ENCODE measurements at regions not wholly inside any gene's neighbourhood (a gene's known extent, or its start where the extent isn't known, plus 50 kb on each side); places are given as distances from the start of the nearest gene placed in this dataset.

DNA sequence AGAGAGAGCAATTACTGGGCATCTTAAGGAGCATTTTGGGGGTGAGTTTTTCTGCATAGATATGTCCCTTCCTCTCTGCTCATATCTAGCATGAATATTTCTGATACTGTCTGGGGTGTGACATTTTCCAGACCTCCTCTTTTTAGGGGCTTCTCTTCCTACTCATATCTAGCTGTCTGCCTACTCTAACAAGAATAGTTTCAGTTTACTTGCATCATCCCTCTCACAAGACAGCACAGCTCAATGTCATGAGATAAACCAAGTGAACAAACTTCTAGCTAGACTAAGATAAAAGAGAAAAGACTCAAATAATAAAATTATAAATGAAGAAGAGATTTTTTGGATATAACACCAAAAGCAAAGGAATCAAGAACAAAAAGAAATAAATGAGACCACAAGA, 419.5 kb upstream of the SORCS1 start:
- TF ChIP-seq, protein P1, sequence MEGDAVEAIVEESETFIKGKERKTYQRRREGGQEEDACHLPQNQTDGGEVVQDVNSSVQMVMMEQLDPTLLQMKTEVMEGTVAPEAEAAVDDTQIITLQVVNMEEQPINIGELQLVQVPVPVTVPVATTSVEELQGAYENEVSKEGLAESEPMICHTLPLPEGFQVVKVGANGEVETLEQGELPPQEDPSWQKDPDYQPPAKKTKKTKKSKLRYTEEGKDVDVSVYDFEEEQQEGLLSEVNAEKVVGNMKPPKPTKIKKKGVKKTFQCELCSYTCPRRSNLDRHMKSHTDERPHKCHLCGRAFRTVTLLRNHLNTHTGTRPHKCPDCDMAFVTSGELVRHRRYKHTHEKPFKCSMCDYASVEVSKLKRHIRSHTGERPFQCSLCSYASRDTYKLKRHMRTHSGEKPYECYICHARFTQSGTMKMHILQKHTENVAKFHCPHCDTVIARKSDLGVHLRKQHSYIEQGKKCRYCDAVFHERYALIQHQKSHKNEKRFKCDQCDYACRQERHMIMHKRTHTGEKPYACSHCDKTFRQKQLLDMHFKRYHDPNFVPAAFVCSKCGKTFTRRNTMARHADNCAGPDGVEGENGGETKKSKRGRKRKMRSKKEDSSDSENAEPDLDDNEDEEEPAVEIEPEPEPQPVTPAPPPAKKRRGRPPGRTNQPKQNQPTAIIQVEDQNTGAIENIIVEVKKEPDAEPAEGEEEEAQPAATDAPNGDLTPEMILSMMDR (conservative IDR thresholded peaks at IDR 0.05; ENCODE audit: low read length): no peak
- TF ChIP-seq EZH2phosphoT487 (IDR thresholded peaks at IDR 0.05; ENCODE audit: borderline replicate concordance, low read depth, low read length): no peak

All from OCI-LY7 (cell line).